ENCODE measurements at regions not wholly inside any gene's neighbourhood (a gene's known extent, or its start where the extent isn't known, plus 50 kb on each side); places are given as distances from the start of the nearest gene placed in this dataset.

GRCh38 chr19:31981545-31981944 is 363.9 kb upstream of the ZNF507 start:
- ChIA-PET CTCF (interaction anchor here (0.5 to 1.4 kb wide), 4 partner anchors 13 to 243 kb away, joined by 3 to 5 read pairs (median 3); no protein-coding TSS in a partner anchor), POLR2A (no interaction called here)
- Histone ChIP-seq H3K27ac (no peak overlapping the region), H3K9me3 (peaks cover 6% of the 10 kb centered on the region; the same call in 1 of the 3 replicates), H3K4me3 (no peak overlapping the region), H3K4me2 (no peak overlapping the region), H3K4me1 (no peaks in the 10 kb centered on the region)
- 4% methylated on average over 2 of the region's 2 CpGs for WGBS (ENCODE audit: missing lambda C conversion rate)
- TF ChIP-seq EHMT2 (IDR thresholded peaks at IDR 0.05; ENCODE audit: low read depth) (no peak), RARB (CRISPR knock-in tag; IDR thresholded peaks at IDR 0.05) (no peak), HOXB5 (CRISPR knock-in tag; IDR thresholded peaks at IDR 0.05) (no peak), BCL3 (IDR thresholded peaks at IDR 0.05) (no peak), KDM1A (IDR thresholded peaks at IDR 0.05; ENCODE audit: low read depth) (no peak), POLR2A (IDR thresholded peaks at IDR 0.05; ENCODE audit: low read length) (no peak), MAX (IDR thresholded peaks at IDR 0.05) (no peak), E2F6 (IDR thresholded peaks at IDR 0.05; ENCODE audit: borderline replicate concordance, low read depth) (no peak), CBX2 (IDR thresholded peaks at IDR 0.05; ENCODE audit: borderline replicate concordance, low read depth) (no peak), CEBPB (IDR thresholded peaks at IDR 0.05) (no peak), RNF2 (IDR thresholded peaks at IDR 0.05; ENCODE audit: borderline replicate concordance, low read depth) (no peak), HOXA7 (CRISPR knock-in tag; IDR thresholded peaks at IDR 0.05) (no peak), PHF8 (IDR thresholded peaks at IDR 0.05; ENCODE audit: borderline replicate concordance, low read depth) (no peak), CHD4 (IDR thresholded peaks at IDR 0.05; ENCODE audit: borderline replicate concordance) (no peak), ATOH8 (CRISPR knock-in tag; IDR thresholded peaks at IDR 0.05; ENCODE audit: low read depth) (no peak), HOXB13 (CRISPR knock-in tag; IDR thresholded peaks at IDR 0.05; ENCODE audit: low read depth) (no peak)
- ATAC-seq (no peak), FAIRE-seq (no peak), DNase-seq (ENCODE audit: low read depth in 1 of 2, low spot score in 1 of 2) (no peak)

- CTCF ChIA-PET: no interaction called here
- no peak for TF ChIP-seq SREBF2 (IDR thresholded peaks at IDR 0.05)
- no peak for TF ChIP-seq EP300 (IDR thresholded peaks at IDR 0.05)
- Histone ChIP-seq H3K9me3 (peaks cover 6% of the 10 kb centered on the region; the same call in 1 of the 3 replicates), H3K4me2 (no peak overlapping the region), H3K4me1 (no peaks in the 10 kb centered on the region), H3K4me3 (no peak overlapping the region), H3K27ac (no peak overlapping the region)
- no peak; a peak in 1 of 6 replicates for ATAC-seq
- no peak for FAIRE-seq
- POLR2A ChIA-PET: no interaction called here
- WGBS (ENCODE audit: missing lambda C conversion rate): 2% methylated on average over 3 of the region's 3 CpGs
- no peak for DNase-seq (ENCODE audit: low read depth in 1 of 2, low spot score in 1 of 2)
These were observed 361.8 kb upstream of the ZNF507 start for GRCh38 chr19:31983647-31984046.

GRCh38 chr19:31985001-31985605 is 360.3 kb upstream of the ZNF507 start:
- ChIA-PET POLR2A (no interaction called here), CTCF (no interaction called here)
- FAIRE-seq (no peak), ATAC-seq (no peak), DNase-seq (ENCODE audit: low read depth in 1 of 2, low spot score in 1 of 2) (no peak)
- no peak overlapping the region for H3K4me2 ChIP-seq
- H3K9me3 ChIP-seq: peaks cover 3% of the 10 kb centered on the region; the same call in 1 of the 3 replicates
- WGBS (ENCODE audit: missing lambda C conversion rate): 16% methylated on average over 7 of the region's 7 CpGs
- no peak overlapping the region for H3K4me3 ChIP-seq
- TF ChIP-seq HOXA7 (CRISPR knock-in tag; IDR thresholded peaks at IDR 0.05) (no peak), POLR2AphosphoS2 (conservative IDR thresholded peaks at IDR 0.05; ENCODE audit: low read length) (no peak), EP300 (IDR thresholded peaks at IDR 0.05) (no peak), POLR2A (IDR thresholded peaks at IDR 0.05; ENCODE audit: low read length) (no peak), SMC3 (IDR thresholded peaks at IDR 0.05) (no peak), RFX5 (IDR thresholded peaks at IDR 0.05) (no peak), NR3C1 (IDR thresholded peaks at IDR 0.05) (no peak), PBX3 (IDR thresholded peaks at IDR 0.05) (no peak)
- no peaks in the 10 kb centered on the region for H3K4me1 ChIP-seq
- no peak overlapping the region for H3K27ac ChIP-seq

Measured in A549 (cell line).